PC-3 (cell line): ENCODE measurements at regions not wholly inside any gene's neighbourhood (a gene's known extent, or its start where the extent isn't known, plus 50 kb on each side); places are given as distances from the start of the nearest gene placed in this dataset.

Source experiments
- CTCF ChIP-seq: fragments of 300-600 bp; sonication (generic); conservative IDR thresholded peaks from 2 replicates; pipeline ENCODE4 v1.5.1; 2017; ENCODE audit warnings: antibody characterized with exemption, low read depth, mild to moderate bottlenecking, low read length
- EZH2 ChIP-seq: fragments of 300-600 bp; sonication (generic); IDR thresholded peaks from one replicate; pipeline ENCODE4 v1.6.1; 2017; ENCODE audit warnings: antibody characterized with exemption, mild to moderate bottlenecking, low read length; ENCODE audit not compliant: unreplicated experiment
- EZH2phosphoT487 ChIP-seq: fragments of 300-600 bp; sonication (generic); IDR thresholded peaks from 2 replicates; pipeline ENCODE4 v1.6.1; 2018; ENCODE audit warnings: mild to moderate bottlenecking, antibody characterized with exemption, low read length, borderline replicate concordance

- TF ChIP-seq CTCF (no peak), EZH2 (no peak), EZH2phosphoT487 (no peak)
Observed at GRCh38 chr4:120528428-120528827, 394.1 kb downstream of the PRDM5 start.
